HG03060 (cell line): ENCODE measurements at regions not wholly inside any gene's neighbourhood (a gene's known extent, or its start where the extent isn't known, plus 50 kb on each side); places are given as distances from the start of the nearest gene placed in this dataset.
"Not testable (repeated sequence)": the region's sequence is repeated elsewhere in the genome, so short reads cannot be mapped to it uniquely, and the experiment has no call there.

ENCODE experiments used
- ATAC-seq: cut with Tn5 transposase; IDR thresholded peaks from one replicate; pipeline ENCODE4 v1.9.1; 2021; ENCODE audit warnings: low read depth, moderate number of reproducible peaks; ENCODE audit not compliant: unreplicated experiment

- ATAC-seq, result no peak
Observed at GRCh38 chr18:71431689-71432088, 1112.5 kb downstream of the CBLN2 start.

GRCh38 chr18:71431171-71431570 is 1113.0 kb downstream of the CBLN2 start:
- no peak for ATAC-seq

- no peak for ATAC-seq
Observed at GRCh38 chr18:71426441-71426840, 1117.7 kb downstream of the CBLN2 start.

- ATAC-seq, result no peak
Observed at GRCh38 chr18:71405169-71405809, 1116.4 kb downstream of the SOCS6 start.

GRCh38 chr18:71403501-71403900 is 1114.7 kb downstream of the SOCS6 start:
- ATAC-seq, result no peak

GRCh38 chr18:71398531-71398930 is 1109.7 kb downstream of the SOCS6 start:
- ATAC-seq, result no peak

GRCh38 chr18:71388148-71388547 is 1099.3 kb downstream of the SOCS6 start:
- no peak for ATAC-seq

GRCh38 chr18:71374294-71375000 is 1085.6 kb downstream of the SOCS6 start:
- ATAC-seq, result no peak

- no peak for ATAC-seq
Observed at GRCh38 chr18:71371951-71372605, 1083.2 kb downstream of the SOCS6 start.

- no peak for ATAC-seq
Observed at GRCh38 chr18:71370671-71371445, 1082.0 kb downstream of the SOCS6 start.

- no peak for ATAC-seq
Observed at GRCh38 chr18:71370095-71370494, 1081.2 kb downstream of the SOCS6 start.

GRCh38 chr18:71362140-71362539 is 1073.3 kb downstream of the SOCS6 start:
- ATAC-seq, result no peak

GRCh38 chr18:71355599-71355998 is 1066.8 kb downstream of the SOCS6 start:
- not testable (repeated sequence) for ATAC-seq

- no peak for ATAC-seq
Observed at GRCh38 chr18:71352618-71353017, 1063.8 kb downstream of the SOCS6 start.

GRCh38 chr18:71336576-71337210 is 1047.8 kb downstream of the SOCS6 start:
- ATAC-seq, result no peak

- no peak for ATAC-seq
Observed at GRCh38 chr18:71329563-71329962, 1040.7 kb downstream of the SOCS6 start.

GRCh38 chr18:71329114-71329513 is 1040.3 kb downstream of the SOCS6 start:
- ATAC-seq, result no peak

GRCh38 chr18:71327850-71328249 is 1039.0 kb downstream of the SOCS6 start:
- no peak for ATAC-seq

GRCh38 chr18:71327441-71327840 is 1038.6 kb downstream of the SOCS6 start:
- no peak for ATAC-seq

- no peak for ATAC-seq
Observed at GRCh38 chr18:71326826-71327225, 1038.0 kb downstream of the SOCS6 start.

- no peak for ATAC-seq
Observed at GRCh38 chr18:71324356-71324755, 1035.5 kb downstream of the SOCS6 start.
